22Rv1 (cell line): ENCODE measurements at regions not wholly inside any gene's neighbourhood (a gene's known extent, or its start where the extent isn't known, plus 50 kb on each side); places are given as distances from the start of the nearest gene placed in this dataset.

Experiments used
- CTCF ChIP-seq: fragments of 450-650 bp; IDR thresholded peaks from 2 replicates; pipeline ENCODE4 v1.5.1; 2017; ENCODE audit warnings: mild to moderate bottlenecking
- ZFX ChIP-seq: fragments of 450-650 bp; IDR thresholded peaks from 2 replicates; pipeline ENCODE4 v1.6.1; 2017; ENCODE audit warnings: antibody characterized with exemption, borderline replicate concordance

- TF ChIP-seq CTCF (no peak), ZFX (no peak)
These were observed 318.9 kb downstream of the AHR start for GRCh38 chr7:17617380-17617779.
